ENCODE measurements at regions not wholly inside any gene's neighbourhood (a gene's known extent, or its start where the extent isn't known, plus 50 kb on each side); places are given as distances from the start of the nearest gene placed in this dataset.
"Not testable (repeated sequence)": the region's sequence is repeated elsewhere in the genome, so short reads cannot be mapped to it uniquely, and the experiment has no call there.

DNA sequence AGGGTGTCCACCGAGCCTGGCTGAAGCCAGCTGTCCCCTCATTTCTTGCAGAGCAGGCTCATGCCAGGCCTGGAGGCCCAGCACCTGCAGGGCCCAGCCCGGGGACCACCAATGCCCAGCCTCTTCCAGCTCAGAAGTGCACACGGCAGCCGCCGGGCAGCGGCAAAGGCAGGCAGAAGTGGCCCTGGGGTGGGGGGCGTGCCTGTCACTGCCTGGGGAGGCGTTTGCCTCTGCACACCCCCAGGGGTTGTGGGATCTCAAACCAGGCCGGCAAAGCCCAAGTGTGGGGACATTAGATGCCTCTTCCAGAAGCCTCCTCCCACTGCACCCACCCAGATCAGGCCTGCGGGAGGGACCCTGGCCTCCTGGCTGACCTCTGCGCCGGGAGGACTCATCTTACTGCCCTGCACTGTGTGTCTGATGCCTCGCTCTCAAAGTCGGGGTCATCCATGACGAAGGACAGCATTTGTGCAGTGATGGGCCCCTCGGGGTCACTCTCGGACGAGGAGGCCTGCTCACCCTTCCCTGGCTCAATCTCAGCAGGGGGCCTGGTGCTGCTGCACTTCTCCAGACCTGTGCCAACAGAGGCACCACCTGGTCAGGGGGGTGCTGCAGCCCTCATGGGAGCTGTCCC, 255.8 kb downstream of the ANKRD30B start:
- not testable (repeated sequence) for H3K4me1 ChIP-seq (ENCODE audit: control insufficient read depth, insufficient read depth, low read length); H3K36me3 ChIP-seq (ENCODE audit: control insufficient read depth, insufficient read depth, low read length, severe bottlenecking); H3K4me3 ChIP-seq (ENCODE audit: low read length); H3K27me3 ChIP-seq (replicated peaks; ENCODE audit: control insufficient read depth, insufficient read depth, low read length); DNase-seq (ENCODE audit: low read depth); H3K9me3 ChIP-seq (ENCODE audit: control insufficient read depth, low read length); H3K9ac ChIP-seq (ENCODE audit: low read length)

DNA sequence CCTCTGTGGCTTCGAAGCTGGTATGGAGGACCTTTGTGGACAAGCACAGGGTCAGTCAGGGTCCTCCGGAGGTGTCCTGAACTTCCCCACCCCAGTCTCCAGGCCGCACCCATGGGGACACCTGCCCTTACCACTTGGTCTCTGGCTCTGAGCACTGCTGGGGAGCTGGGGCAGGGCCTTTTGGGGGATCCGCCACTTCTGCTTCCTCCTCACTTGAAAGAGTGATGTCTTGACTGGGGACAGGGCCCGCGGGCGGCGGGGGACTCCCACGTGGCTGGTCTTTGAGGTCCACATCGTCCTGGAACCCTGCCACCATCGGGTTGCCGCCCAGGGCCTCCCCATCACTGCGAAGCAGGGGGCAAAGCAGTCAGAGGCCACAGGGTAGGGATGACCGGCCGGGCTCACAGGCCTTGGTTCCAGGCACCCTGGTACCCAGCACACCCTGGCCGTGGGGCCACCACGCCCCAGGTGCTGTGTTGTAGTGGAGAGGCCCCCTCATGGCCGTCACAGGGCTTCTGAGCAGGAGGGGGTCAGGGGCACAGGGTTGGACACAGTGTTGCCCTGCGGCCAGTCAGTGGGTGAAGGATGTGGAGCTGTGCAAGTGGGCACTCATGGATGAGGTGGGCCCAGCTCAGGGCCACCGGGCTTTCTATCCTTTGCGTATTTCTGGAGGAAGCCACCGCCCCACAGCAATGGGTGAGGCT, 256.4 kb downstream of the ANKRD30B start:
- not testable (repeated sequence) for H3K4me3 ChIP-seq (ENCODE audit: low read length); H3K4me1 ChIP-seq (ENCODE audit: control insufficient read depth, insufficient read depth, low read length); H3K27me3 ChIP-seq (replicated peaks; ENCODE audit: control insufficient read depth, insufficient read depth, low read length); H3K9ac ChIP-seq (ENCODE audit: low read length); H3K36me3 ChIP-seq (ENCODE audit: control insufficient read depth, insufficient read depth, low read length, severe bottlenecking); H3K9me3 ChIP-seq (ENCODE audit: control insufficient read depth, low read length); DNase-seq (ENCODE audit: low read depth)

- H3K9ac ChIP-seq (ENCODE audit: low read length), result no peak overlapping the region
- H3K9me3 ChIP-seq (ENCODE audit: control insufficient read depth, low read length), result no peaks in the 10 kb centered on the region
- DNase-seq (ENCODE audit: low read depth), result no peak
- H3K27me3 ChIP-seq (replicated peaks; ENCODE audit: control insufficient read depth, insufficient read depth, low read length), result no peaks in the 10 kb centered on the region
- H3K36me3 ChIP-seq (ENCODE audit: control insufficient read depth, insufficient read depth, low read length, severe bottlenecking), result no peaks in the 10 kb centered on the region
- H3K4me1 ChIP-seq (ENCODE audit: control insufficient read depth, insufficient read depth, low read length), result no peaks in the 10 kb centered on the region
- no peak overlapping the region for H3K4me3 ChIP-seq (ENCODE audit: low read length)
Measured at GRCh38 chr18:15005313-15006130, 257.6 kb downstream of the ANKRD30B start.

DNA sequence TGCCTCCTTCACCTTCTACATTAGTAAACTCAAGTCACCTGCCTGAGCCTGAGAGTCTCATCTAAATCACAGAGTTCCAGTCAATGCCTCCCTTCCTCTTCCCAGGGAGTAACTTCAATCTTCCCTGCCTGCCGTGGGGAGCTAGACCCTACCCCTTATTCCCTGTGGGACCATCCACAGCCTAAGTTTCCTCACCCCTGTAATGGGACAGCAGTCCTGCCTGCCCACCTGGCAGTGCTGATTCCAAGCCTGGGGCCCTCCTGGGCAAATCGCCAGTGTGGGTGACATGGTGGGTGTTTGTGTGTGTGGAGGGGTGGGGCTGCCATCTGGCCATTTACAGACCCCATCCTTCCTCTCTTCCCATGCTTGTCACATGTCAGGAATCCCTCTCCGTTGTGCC, 258.6 kb downstream of the ANKRD30B start:
- H3K27me3 ChIP-seq (replicated peaks; ENCODE audit: control insufficient read depth, insufficient read depth, low read length); H3K4me3 ChIP-seq (ENCODE audit: low read length); H3K36me3 ChIP-seq (ENCODE audit: control insufficient read depth, insufficient read depth, low read length, severe bottlenecking); H3K4me1 ChIP-seq (ENCODE audit: control insufficient read depth, insufficient read depth, low read length); H3K9ac ChIP-seq (ENCODE audit: low read length); H3K9me3 ChIP-seq (ENCODE audit: control insufficient read depth, low read length); DNase-seq (ENCODE audit: low read depth): not testable (repeated sequence)

DNA sequence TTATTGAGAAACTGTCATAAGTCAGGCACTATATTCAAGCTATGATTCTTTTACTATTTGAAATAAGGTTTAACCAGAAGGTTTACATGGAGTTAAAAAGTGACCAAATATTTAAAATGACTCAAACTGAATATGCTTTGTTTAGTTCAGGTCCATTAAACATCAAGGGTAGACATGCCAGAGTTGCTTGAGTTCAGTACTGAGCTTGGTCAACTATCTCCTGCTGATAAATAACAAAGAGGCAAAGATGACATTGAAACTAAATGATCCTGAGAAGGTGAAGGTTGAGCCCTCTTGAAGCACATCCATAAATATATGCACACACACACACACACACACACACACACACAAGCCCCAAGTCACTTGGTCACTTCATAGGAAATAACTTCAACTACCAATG, 278.1 kb downstream of the ANKRD30B start:
- H3K4me3 ChIP-seq (ENCODE audit: low read length); DNase-seq (ENCODE audit: low read depth); H3K4me1 ChIP-seq (ENCODE audit: control insufficient read depth, insufficient read depth, low read length); H3K36me3 ChIP-seq (ENCODE audit: control insufficient read depth, insufficient read depth, low read length, severe bottlenecking); H3K9me3 ChIP-seq (ENCODE audit: control insufficient read depth, low read length); H3K9ac ChIP-seq (ENCODE audit: low read length); H3K27me3 ChIP-seq (replicated peaks; ENCODE audit: control insufficient read depth, insufficient read depth, low read length): not testable (repeated sequence)

DNA sequence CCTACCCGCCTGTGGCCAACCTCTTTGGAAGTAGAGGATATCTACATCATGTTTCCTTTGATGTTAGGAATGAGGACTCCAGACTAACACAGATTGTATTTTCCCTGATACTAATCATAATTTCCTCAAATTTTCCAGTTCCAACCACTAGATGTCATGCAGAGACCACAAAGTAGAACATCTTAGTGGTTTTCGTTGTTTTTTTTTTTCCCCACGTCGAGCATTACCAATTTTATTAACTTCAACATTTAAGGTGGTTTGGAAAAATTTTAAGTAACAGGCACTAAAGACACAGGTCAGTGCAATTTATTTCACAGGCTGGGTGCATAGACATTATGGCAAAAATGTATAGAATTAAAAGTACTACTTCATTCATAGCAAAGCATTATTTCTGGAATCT, 280.1 kb downstream of the ANKRD30B start:
- H3K27me3 ChIP-seq (replicated peaks; ENCODE audit: control insufficient read depth, insufficient read depth, low read length); H3K9me3 ChIP-seq (ENCODE audit: control insufficient read depth, low read length): not testable (repeated sequence)
- DNase-seq (ENCODE audit: low read depth), result peak; percentile 19

GRCh38 chr18:15060279-15060880, 312.4 kb downstream of the ANKRD30B start:
- H3K4me3 ChIP-seq (ENCODE audit: low read length); DNase-seq (ENCODE audit: low read depth); H3K9ac ChIP-seq (ENCODE audit: low read length); H3K9me3 ChIP-seq (ENCODE audit: control insufficient read depth, low read length); H3K27me3 ChIP-seq (replicated peaks; ENCODE audit: control insufficient read depth, insufficient read depth, low read length); H3K36me3 ChIP-seq (ENCODE audit: control insufficient read depth, insufficient read depth, low read length, severe bottlenecking); H3K4me1 ChIP-seq (ENCODE audit: control insufficient read depth, insufficient read depth, low read length): not testable (repeated sequence)

More for the DNA sequence above, 280.1 kb downstream of the ANKRD30B start:
- not testable (repeated sequence) for H3K4me3 ChIP-seq (ENCODE audit: low read length); H3K36me3 ChIP-seq (ENCODE audit: control insufficient read depth, insufficient read depth, low read length, severe bottlenecking); H3K9ac ChIP-seq (ENCODE audit: low read length); H3K4me1 ChIP-seq (ENCODE audit: control insufficient read depth, insufficient read depth, low read length)

- not testable (repeated sequence) for H3K36me3 ChIP-seq (ENCODE audit: control insufficient read depth, insufficient read depth, low read length, severe bottlenecking); H3K27me3 ChIP-seq (replicated peaks; ENCODE audit: control insufficient read depth, insufficient read depth, low read length); H3K9ac ChIP-seq (ENCODE audit: low read length); DNase-seq (ENCODE audit: low read depth); H3K9me3 ChIP-seq (ENCODE audit: control insufficient read depth, low read length); H3K4me1 ChIP-seq (ENCODE audit: control insufficient read depth, insufficient read depth, low read length); H3K4me3 ChIP-seq (ENCODE audit: low read length)
Measured at GRCh38 chr18:15061289-15061896, 313.4 kb downstream of the ANKRD30B start.

DNA sequence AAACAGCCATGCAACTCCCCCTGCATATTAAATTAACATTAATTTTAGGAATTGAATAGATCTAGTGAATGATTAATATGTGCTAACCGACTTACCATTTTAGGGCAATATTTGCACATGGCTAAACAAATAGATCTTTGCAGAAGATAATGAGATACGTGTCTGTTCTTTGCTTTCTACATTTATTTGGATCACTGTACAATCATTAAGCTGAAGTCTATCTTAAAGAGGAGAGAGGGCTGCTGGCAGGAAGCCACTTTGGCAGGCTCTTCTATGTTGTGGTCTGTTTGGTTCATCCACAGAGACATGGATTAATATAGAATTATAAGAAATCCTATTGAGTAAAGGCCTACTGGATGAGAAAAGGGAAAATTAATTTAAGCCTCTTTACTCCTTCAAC, 318.5 kb downstream of the ANKRD30B start:
- not testable (repeated sequence) for H3K4me1 ChIP-seq (ENCODE audit: control insufficient read depth, insufficient read depth, low read length); DNase-seq (ENCODE audit: low read depth); H3K36me3 ChIP-seq (ENCODE audit: control insufficient read depth, insufficient read depth, low read length, severe bottlenecking); H3K4me3 ChIP-seq (ENCODE audit: low read length); H3K9me3 ChIP-seq (ENCODE audit: control insufficient read depth, low read length); H3K27me3 ChIP-seq (replicated peaks; ENCODE audit: control insufficient read depth, insufficient read depth, low read length); H3K9ac ChIP-seq (ENCODE audit: low read length)

DNA sequence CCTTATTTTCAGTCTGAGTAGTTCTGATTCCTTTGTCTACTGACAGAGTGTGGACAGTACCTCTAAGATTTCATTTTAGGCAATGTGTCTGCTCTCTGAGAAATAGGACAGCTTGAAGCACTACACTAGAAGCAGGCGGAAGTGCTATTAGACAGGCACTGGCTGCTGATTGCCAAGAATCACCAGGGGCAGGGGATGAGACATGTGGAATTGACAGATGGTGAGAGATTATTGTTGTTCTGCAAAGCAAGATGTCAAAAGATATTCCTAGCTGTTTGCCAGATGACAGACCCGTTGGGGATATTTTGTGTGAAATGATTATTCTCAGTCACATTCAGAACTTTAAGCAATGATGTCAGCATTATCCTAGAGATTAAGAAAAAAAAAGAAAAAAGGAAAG, 323.3 kb downstream of the ANKRD30B start:
- H3K4me1 ChIP-seq (ENCODE audit: control insufficient read depth, insufficient read depth, low read length); H3K4me3 ChIP-seq (ENCODE audit: low read length); H3K36me3 ChIP-seq (ENCODE audit: control insufficient read depth, insufficient read depth, low read length, severe bottlenecking); DNase-seq (ENCODE audit: low read depth); H3K9me3 ChIP-seq (ENCODE audit: control insufficient read depth, low read length); H3K27me3 ChIP-seq (replicated peaks; ENCODE audit: control insufficient read depth, insufficient read depth, low read length); H3K9ac ChIP-seq (ENCODE audit: low read length): not testable (repeated sequence)
